ENCODE measurements at regions not wholly inside any gene's neighbourhood (a gene's known extent, or its start where the extent isn't known, plus 50 kb on each side); places are given as distances from the start of the nearest gene placed in this dataset.

DNA sequence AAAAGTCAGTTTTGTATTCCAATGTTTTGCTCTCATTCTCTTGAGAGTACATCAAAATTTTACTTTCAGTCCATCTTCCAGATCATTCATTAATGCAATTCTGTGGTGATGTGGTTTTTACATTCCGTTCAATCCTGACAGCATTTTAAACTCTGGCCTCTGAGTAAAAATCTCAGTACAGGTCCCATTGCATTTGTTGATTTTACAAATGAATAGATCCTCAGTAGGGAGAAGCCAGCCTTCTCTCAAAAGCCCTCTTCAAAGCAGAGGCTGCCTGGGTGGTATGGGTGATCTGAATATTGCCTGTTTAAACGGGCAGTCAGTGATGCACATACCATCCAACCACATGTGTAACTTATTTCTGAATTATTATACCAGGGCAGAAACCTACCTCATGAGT, 72.5 kb upstream of the TSC22D2 start:
- ATAC-seq (ENCODE audit: low FRiP score) (no peak), DNase-seq (ENCODE audit: low spot score) (no peak)
- TF ChIP-seq, protein P1, sequence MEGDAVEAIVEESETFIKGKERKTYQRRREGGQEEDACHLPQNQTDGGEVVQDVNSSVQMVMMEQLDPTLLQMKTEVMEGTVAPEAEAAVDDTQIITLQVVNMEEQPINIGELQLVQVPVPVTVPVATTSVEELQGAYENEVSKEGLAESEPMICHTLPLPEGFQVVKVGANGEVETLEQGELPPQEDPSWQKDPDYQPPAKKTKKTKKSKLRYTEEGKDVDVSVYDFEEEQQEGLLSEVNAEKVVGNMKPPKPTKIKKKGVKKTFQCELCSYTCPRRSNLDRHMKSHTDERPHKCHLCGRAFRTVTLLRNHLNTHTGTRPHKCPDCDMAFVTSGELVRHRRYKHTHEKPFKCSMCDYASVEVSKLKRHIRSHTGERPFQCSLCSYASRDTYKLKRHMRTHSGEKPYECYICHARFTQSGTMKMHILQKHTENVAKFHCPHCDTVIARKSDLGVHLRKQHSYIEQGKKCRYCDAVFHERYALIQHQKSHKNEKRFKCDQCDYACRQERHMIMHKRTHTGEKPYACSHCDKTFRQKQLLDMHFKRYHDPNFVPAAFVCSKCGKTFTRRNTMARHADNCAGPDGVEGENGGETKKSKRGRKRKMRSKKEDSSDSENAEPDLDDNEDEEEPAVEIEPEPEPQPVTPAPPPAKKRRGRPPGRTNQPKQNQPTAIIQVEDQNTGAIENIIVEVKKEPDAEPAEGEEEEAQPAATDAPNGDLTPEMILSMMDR (IDR thresholded peaks at IDR 0.05), result no peak

DNA sequence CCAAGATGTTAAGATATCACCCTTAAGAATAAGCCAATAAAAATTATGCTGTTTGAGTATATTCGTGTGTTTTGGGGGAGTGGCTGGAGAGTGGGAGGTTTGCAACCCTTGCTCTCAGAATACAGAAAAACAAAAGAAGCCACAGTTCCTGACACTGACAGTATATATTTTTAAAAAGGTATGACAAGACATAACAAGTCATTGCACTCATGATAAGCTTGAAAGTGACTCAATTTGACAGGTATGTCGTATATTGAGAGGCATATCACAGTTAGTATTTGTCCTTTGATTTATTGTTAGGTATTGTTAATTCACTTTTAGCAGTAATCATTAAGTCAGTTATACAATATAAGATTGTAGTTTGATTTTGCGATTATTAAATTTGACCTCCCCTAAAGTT, 73.1 kb upstream of the TSC22D2 start:
- ATAC-seq (ENCODE audit: low FRiP score), result no peak
- DNase-seq (ENCODE audit: low spot score), result no peak
- TF ChIP-seq, protein P1 (IDR thresholded peaks at IDR 0.05), result no peak

DNA sequence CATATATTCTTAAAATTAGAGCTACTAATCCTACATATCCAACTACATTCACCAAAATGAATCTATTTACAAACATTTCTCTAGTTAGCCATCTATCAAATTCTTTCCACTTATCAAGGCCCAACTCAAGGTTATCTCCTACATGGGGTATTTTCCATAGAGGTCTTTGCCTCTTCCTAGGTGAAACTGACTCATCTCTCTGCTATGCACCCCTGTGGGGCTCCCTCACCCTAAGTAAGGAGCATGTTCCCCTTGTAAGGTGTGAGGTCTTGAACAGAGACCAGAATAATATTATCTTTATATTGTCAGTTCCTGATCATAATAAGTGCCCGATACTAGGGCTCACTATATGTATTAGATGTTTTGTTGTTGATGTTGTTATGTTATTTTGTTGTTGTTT, 74.6 kb upstream of the TSC22D2 start:
- DNase-seq (ENCODE audit: low spot score) (no peak), ATAC-seq (ENCODE audit: low FRiP score) (no peak)
- TF ChIP-seq, protein P1 (IDR thresholded peaks at IDR 0.05), result no peak

GRCh38 chr3:150331978-150332568, 76.0 kb upstream of the TSC22D2 start:
- TF ChIP-seq, protein P1 (IDR thresholded peaks at IDR 0.05), result no peak
- ATAC-seq (ENCODE audit: low FRiP score), result no peak
- DNase-seq (ENCODE audit: low spot score), result no peak

DNA sequence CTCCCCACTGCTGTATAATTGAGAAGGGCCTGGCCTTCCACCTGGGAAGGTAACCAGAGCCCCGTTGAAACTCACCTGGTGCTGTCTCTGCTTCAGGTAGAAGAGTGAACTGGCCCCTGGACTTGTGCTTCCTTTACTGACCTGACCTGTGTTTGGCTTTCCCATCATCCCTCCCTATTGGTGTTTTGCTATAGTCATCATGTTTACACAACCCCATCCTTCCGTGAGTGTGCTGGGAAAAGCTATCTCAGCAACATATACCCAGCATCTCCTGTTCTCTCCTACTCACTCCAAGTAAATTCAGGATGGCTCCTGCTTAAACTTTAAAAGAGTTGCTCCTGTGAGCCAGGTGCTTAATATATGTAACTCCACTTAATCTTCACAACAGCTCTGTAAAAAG, 77.2 kb upstream of the TSC22D2 start:
- DNase-seq (ENCODE audit: low spot score) (no peak), ATAC-seq (ENCODE audit: low FRiP score) (no peak)
- TF ChIP-seq, protein P1 (IDR thresholded peaks at IDR 0.05), result no peak

DNA sequence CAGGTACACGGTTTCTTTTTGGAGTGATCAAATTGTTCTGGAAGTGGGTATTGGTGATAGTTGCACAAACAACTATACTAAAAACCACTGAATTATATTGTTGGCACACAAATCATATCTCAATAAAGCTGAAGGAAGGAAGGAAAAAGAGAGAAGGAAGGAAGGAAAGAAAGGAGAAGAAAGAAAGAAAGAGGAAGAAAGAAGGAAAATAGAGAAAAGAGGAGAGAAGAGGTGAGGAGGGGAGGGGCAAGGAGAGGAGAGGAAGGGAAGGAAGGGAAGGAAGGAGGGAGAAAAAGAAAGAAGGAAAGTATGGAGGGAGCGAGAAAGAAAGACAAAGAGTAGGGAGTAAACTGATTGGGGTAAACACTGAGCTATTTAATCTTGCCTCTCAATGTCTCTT, 77.9 kb upstream of the TSC22D2 start:
- ATAC-seq (ENCODE audit: low FRiP score), result no peak
- TF ChIP-seq, protein P1 (IDR thresholded peaks at IDR 0.05), result no peak

DNA sequence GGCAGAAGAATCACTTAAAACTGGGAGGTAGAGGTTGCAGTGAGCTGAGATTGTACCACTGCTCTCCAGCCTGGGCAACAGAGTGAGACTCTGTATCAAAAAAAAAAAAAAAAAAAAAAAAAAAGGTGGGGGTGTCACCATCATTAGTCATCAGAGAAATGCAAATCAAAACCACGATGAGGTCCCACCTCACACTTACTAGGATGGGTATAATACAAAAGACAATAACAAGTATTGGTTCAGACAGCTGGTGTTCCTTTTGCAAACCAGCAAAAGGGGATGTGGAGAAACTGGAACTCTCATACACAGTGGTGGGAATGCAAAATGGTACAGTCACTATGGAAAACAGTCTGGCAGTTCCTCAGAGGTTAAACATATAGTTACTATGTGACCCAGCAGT, 78.7 kb upstream of the TSC22D2 start:
- ATAC-seq (ENCODE audit: low FRiP score) (no peak), DNase-seq (ENCODE audit: low spot score) (no peak)
- TF ChIP-seq, protein P1 (IDR thresholded peaks at IDR 0.05), result no peak

More for the DNA sequence above, 77.9 kb upstream of the TSC22D2 start:
- DNase-seq (ENCODE audit: low spot score), result no peak

Data from omental fat pad (tissue), 3 donors.